SK-N-MC (cell line): ENCODE measurements at regions not wholly inside any gene's neighbourhood (a gene's known extent, or its start where the extent isn't known, plus 50 kb on each side); places are given as distances from the start of the nearest gene placed in this dataset.

Experiments used
- EZH2 ChIP-seq: fragments of 200-600 bp; sonication (generic); IDR thresholded peaks from one replicate; pipeline ENCODE4 v1.6.1; 2017; ENCODE audit warnings: antibody characterized with exemption
- POLR2AphosphoS5 ChIP-seq: IDR thresholded peaks from 2 replicates; pipeline ENCODE4 v1.6.1; 2012; ENCODE audit warnings: mild to moderate bottlenecking, low read depth, low read length, borderline replicate concordance

DNA sequence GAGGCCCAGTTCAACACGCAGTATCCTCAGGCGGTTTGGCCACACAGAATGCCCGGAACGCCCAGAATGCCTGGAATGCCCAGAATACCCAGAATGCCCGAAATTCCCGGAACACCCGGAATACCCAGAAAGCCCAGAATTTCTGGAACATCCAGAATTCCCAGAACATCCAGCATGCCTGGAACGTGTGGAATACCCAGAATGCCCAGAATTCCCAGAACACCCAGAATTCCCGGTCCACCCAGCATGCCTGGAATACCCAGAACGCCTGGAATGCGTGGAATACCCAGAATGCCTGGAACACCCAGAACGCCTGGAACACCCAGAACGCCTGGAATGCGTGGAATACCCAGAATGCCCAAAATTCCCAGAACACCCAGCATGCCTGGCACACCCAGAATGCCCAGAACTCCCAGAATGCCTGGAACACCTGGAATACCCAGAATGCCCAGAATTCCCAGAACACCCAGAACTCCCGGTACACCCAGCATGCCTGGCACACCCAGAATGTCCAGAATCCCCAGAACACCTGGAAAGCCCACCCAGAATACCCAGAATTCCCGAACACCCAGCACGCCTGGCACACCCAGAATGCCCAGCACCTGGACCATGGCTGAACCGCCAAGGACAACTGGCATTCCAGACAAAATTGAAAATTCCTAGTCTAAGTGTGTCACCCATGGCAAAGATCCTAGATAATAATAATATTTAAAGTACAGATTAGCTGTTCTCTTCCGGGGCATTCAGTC lies 487.4 kb upstream of the SALL3 start:
- TF ChIP-seq EZH2: no peak
- no peak for TF ChIP-seq POLR2AphosphoS5
